HuH-7.5 (cell line): ENCODE measurements at regions not wholly inside any gene's neighbourhood (a gene's known extent, or its start where the extent isn't known, plus 50 kb on each side); places are given as distances from the start of the nearest gene placed in this dataset.

ENCODE experiments used
- DNase-seq: peaks from one replicate; pipeline ENCODE4 v3.0.0; 2011; ENCODE audit warnings: low spot score

- DNase-seq = no peak
Observed at GRCh38 chr12:63228853-63229252, 77.9 kb upstream of the AVPR1A start.

DNA sequence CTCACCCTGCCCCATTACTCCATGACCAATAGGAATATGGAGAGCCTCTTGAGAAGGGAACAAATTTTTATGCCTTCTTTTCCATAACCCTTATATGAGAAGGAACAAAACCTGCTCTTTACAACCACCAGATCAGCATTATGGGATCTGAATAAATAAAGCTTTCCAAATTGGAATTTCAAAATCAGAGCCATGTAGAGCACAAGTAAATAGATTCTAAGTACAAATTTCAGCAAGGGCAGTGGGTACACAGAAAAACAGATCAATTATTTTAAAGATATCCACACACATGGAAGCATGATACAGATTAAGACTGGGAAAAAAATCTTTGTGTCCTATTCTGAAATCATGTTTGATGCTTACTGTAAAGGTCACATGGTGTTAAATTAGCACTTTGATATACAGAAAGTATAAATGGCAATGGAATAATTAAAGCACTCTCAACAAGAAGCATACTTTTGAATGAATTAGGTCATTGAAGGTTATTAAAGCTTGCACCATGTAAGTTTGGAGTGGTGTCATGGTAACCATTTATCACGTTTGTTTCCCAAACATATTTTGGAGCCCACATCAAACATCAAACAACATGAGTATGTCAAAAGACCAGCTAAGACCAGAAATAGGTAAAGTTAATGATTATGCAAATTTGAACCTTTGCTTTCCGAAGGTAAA, 75.9 kb upstream of the AVPR1A start:
- no peak for DNase-seq

GRCh38 chr12:63224396-63224795, 73.4 kb upstream of the AVPR1A start:
- no peak for DNase-seq

- DNase-seq = no peak
Observed at GRCh38 chr12:63223128-63223527, 72.1 kb upstream of the AVPR1A start.

DNA sequence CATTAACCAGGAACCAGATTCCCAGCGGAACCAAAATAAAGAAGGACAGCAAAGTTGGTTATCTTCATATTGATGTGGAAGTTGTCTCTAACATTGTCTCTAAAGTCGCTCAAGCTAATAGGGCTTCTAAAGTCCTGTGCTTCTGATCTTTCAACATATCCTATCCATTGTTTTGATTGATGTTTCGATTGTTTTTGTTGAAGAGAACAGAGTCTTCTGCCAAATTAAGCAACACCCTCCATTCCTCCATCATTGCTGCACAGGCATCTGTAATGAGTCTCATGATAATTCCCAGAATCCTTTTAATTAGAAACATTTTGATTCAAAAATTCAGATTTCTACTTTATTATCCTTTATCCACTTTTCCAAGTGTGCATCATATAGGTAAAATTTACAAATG, 71.6 kb upstream of the AVPR1A start:
- no peak for DNase-seq

DNA sequence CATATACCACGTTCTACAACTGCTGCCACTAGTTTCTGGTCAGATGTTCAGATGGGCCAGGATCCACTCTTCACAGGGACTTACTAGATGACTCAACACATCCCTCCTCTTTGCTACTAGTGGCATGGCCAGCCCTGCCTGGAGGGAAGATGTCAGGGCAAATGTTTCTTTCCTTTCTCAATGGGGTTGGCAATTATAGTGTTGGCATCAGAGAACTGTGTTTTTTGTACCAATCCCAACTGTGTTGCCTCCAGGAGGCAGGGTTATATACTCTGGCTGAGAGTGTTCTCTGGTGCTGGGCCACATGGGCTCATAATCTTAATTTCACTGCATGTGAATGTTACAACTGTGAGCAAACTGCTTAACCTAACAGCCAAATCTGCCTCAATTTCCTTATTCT, 69.9 kb upstream of the AVPR1A start:
- DNase-seq = no peak

DNA sequence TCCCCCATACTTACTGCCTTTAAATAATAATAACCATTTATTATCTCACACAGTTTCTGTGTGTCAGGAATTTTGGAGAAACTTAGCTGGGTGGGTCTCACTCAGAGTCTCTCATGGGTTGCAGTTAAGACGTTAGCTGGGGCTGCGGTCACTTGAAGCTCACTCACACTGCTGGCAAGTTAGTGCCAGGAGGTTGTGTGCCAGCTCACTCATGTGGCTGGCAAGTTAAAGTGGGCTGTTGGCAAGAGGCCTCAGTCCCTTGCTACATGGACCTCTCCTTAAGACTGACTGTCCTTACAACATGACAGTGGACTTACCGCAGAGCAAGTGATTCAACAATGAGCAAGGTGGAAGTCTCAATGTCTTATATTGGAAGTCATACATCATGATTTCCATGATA, 61.3 kb upstream of the AVPR1A start:
- DNase-seq = no peak

DNA sequence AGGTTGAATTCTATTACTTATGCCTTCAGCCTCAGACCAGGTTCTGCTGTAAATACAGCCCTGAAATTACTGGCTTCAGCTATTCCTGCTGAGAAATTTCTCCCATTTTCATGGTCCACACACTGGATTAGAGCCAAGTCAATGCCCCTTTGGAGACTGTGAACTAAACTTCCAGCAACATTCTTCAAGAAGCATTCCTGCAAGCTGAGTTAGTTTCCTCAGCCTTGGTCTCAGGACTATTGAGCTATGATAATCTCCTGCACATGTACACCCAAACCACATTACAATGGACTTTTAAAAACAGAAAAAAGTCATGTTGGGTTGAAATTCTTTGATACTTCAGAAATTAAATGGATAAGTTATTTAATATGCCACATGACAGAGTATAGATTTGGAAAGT, 58.0 kb upstream of the AVPR1A start:
- DNase-seq = no peak

DNA sequence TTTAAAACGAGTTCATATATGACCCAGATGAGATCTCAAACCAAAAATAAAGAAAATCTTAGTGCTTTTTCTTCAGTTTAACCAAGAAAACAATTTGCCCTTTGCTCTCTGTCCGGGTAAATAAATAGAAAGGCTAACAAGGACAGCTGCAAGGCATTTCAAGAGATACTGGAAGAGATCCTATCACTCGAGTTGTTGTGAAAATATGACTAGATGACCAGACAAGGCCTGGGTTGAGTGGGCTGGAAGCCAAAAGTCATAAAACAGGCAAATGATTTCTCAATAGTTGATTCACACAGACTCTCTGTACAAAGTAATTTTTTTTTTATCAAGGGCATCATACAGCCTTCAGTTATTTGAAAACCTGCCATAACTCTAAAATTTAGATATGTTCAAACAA, 55.9 kb upstream of the AVPR1A start:
- DNase-seq = peak; percentile 23

- no peak for DNase-seq
Observed at GRCh38 chr12:63206494-63206893, 55.5 kb upstream of the AVPR1A start.
